HG03097 (cell line): ENCODE measurements at regions not wholly inside any gene's neighbourhood (a gene's known extent, or its start where the extent isn't known, plus 50 kb on each side); places are given as distances from the start of the nearest gene placed in this dataset.
A peak's percentile ranks its signal among the peaks of the same experiment; 100 is the strongest.

Source experiments
- ATAC-seq: cut with Tn5 transposase; IDR thresholded peaks from one replicate; pipeline ENCODE4 v1.9.1; 2021; ENCODE audit not compliant: unreplicated experiment, low FRiP score

GRCh38 chr2:217092710-217093379 lies 233.0 kb upstream of the TNP1 start:
- ATAC-seq = no peak

GRCh38 chr2:217091531-217091930 lies 231.7 kb upstream of the TNP1 start:
- ATAC-seq = no peak

- no peak for ATAC-seq
These were observed 231.0 kb upstream of the TNP1 start for GRCh38 chr2:217090884-217091283.

- peak; percentile 89 for ATAC-seq
These were observed 230.2 kb upstream of the TNP1 start for GRCh38 chr2:217090024-217090473.

- ATAC-seq = no peak
These were observed 226.9 kb upstream of the TNP1 start for GRCh38 chr2:217086718-217087117.

GRCh38 chr2:217086038-217086522 lies 226.2 kb upstream of the TNP1 start:
- ATAC-seq = no peak

- no peak for ATAC-seq
These were observed 225.7 kb upstream of the TNP1 start for GRCh38 chr2:217085543-217085942.

GRCh38 chr2:217081799-217082198 lies 221.9 kb upstream of the TNP1 start:
- ATAC-seq = no peak

- ATAC-seq = no peak
These were observed 219.3 kb upstream of the TNP1 start for GRCh38 chr2:217079165-217079564.

GRCh38 chr2:217077831-217078407 lies 218.1 kb upstream of the TNP1 start:
- no peak for ATAC-seq

- no peak for ATAC-seq
These were observed 216.9 kb upstream of the TNP1 start for GRCh38 chr2:217076657-217077232.

- no peak for ATAC-seq
These were observed 216.2 kb upstream of the TNP1 start for GRCh38 chr2:217076058-217076435.

GRCh38 chr2:217075268-217076057 lies 215.6 kb upstream of the TNP1 start:
- no peak for ATAC-seq

GRCh38 chr2:217074576-217075255 lies 214.9 kb upstream of the TNP1 start:
- no peak for ATAC-seq

GRCh38 chr2:217071416-217071815 lies 211.6 kb upstream of the TNP1 start:
- no peak for ATAC-seq

GRCh38 chr2:217070611-217071010 lies 210.7 kb upstream of the TNP1 start:
- no peak for ATAC-seq

GRCh38 chr2:217070043-217070430 lies 210.2 kb upstream of the TNP1 start:
- no peak for ATAC-seq

- ATAC-seq = no peak
These were observed 209.6 kb upstream of the TNP1 start for GRCh38 chr2:217069263-217070042.

- no peak for ATAC-seq
These were observed 208.9 kb upstream of the TNP1 start for GRCh38 chr2:217068677-217069250.

- no peak for ATAC-seq
These were observed 207.9 kb upstream of the TNP1 start for GRCh38 chr2:217067787-217068186.
